AG10803 (cell line): ENCODE measurements at regions not wholly inside any gene's neighbourhood (a gene's known extent, or its start where the extent isn't known, plus 50 kb on each side); places are given as distances from the start of the nearest gene placed in this dataset.

Experiments used
- DNase-seq: peaks from one replicate; pipeline ENCODE4 v3.0.0; 2010; ENCODE audit warnings: low read depth
- H3K4me3 ChIP-seq: 2 replicates; pipeline ENCODE4 v1.5.1; 2011; ENCODE audit warnings: mild to moderate bottlenecking, low read length, control low read depth
- TF ChIP-seq, protein P1 (sequence below): conservative IDR thresholded peaks from 2 replicates; pipeline ENCODE4 v1.5.1; 2011; ENCODE audit warnings: mild to moderate bottlenecking, low read length, control low read depth, inconsistent platforms

DNA sequence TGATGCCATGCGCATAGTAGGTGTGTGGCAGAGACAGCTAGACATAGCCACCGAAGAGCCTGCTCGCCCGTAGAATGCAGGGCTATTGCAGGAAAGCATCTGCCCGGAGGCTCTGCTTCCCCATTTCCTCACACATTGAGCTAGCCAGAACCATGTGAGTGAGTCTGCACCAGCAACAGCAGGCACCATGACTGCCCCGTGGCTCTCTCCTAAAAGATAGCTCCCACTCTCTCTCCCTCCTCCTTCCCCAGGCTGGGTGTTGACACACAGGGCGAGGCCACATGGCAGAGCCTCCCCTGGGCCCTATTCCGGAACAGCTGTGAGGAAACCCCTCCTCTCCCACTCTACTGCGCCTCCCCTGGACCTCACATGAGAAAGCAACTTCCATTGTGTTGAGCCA is 52.3 kb upstream of the ATP12A start:
- TF ChIP-seq, protein P1, sequence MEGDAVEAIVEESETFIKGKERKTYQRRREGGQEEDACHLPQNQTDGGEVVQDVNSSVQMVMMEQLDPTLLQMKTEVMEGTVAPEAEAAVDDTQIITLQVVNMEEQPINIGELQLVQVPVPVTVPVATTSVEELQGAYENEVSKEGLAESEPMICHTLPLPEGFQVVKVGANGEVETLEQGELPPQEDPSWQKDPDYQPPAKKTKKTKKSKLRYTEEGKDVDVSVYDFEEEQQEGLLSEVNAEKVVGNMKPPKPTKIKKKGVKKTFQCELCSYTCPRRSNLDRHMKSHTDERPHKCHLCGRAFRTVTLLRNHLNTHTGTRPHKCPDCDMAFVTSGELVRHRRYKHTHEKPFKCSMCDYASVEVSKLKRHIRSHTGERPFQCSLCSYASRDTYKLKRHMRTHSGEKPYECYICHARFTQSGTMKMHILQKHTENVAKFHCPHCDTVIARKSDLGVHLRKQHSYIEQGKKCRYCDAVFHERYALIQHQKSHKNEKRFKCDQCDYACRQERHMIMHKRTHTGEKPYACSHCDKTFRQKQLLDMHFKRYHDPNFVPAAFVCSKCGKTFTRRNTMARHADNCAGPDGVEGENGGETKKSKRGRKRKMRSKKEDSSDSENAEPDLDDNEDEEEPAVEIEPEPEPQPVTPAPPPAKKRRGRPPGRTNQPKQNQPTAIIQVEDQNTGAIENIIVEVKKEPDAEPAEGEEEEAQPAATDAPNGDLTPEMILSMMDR, result no peak

DNA sequence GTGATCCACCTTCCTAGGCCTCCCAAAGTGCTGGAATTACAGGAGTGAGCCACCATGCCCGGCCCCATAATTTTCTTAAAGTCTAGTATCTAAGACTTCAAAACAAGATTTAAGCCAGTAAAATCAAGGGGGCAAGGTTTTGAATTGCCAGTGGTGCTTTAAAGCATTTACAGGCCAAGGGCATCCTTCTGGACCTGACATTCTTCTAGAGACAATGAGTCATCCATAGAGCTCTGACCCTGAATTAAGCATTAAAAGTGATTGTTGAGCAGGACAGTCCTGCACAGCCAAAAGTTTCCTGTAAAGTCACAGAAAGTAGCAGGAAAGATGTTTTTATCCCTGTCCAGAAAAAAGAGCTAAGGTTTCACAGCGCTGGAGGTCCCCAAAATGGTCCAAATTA is 50.9 kb upstream of the ATP12A start:
- TF ChIP-seq, protein P1, result no peak

More for the DNA sequence above, 52.3 kb upstream of the ATP12A start:
- DNase-seq, result no peak
- H3K4me3 ChIP-seq, result no peak overlapping the region

DNA sequence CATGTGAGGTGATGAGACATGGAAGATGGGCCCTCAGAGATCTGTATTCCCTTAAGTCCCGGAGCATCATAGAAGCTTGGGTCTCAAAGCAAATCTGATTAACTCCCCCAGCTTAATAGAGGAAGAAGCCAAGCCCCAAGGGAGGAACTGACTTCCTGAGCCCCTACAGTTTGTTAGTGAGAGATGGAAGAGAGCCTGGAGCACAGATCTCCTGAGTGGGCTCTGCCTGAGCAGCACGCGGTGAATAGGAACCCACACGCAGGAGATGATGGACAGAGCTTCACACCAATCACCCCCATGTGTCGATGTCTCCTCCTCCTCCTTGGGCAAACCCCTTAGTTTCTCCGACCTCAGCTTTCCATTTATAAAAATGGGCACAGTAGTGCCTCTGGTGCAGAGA is 50.1 kb upstream of the ATP12A start:
- no peak for DNase-seq
- H3K4me3 ChIP-seq, result no peak overlapping the region
- TF ChIP-seq, protein P1, result no peak

More for the DNA sequence above, 50.9 kb upstream of the ATP12A start:
- H3K4me3 ChIP-seq, result no peak overlapping the region
- DNase-seq, result peak; percentile 25
